H1 (cell line): ENCODE measurements at regions not wholly inside any gene's neighbourhood (a gene's known extent, or its start where the extent isn't known, plus 50 kb on each side); places are given as distances from the start of the nearest gene placed in this dataset.

Experiments used
- CTCF ChIA-PET: fragments of 300-600 bp; sonication (Branson Sonifier 250); formaldehyde crosslinking; loops from one replicate; lab custom pipeline; 2021; ENCODE audit not compliant: partially characterized antibody; lab: Charles Lee
- POLR2A ChIA-PET: fragments of 300-600 bp; sonication (Branson Sonifier 250); formaldehyde crosslinking; loops from one replicate; lab custom pipeline; 2021; ENCODE audit warnings: inconsistent platforms; ENCODE audit not compliant: partially characterized antibody; lab: Charles Lee
- DNase-seq, 2 experiments: peaks; one replicate each; pipeline versions ENCODE4 v3.0.0 to v3.0.0-alpha.2; 2010 to 2022; ENCODE audit warnings: low spot score in 2 of 2, low read depth in 1 of 2, mixed read lengths in 1 of 2
- FAIRE-seq: peaks from 2 replicates; lab custom pipeline; 2011; peaks lifted over from hg19 to GRCh38; lab: Jason Lieb, UNC
- H2AFZ ChIP-seq: 2 replicates; pipeline ENCODE4 v1.8.1; 2012; ENCODE audit warnings: low read length, inconsistent platforms
- H2AK5ac ChIP-seq: 2 replicates; pipeline ENCODE4 v1.6.1; 2013; ENCODE audit warnings: low read depth, low read length
- H2BK120ac ChIP-seq: replicated peaks from 2 replicates; pipeline ENCODE3; 2013; ENCODE audit warnings: low read depth, low read length, inconsistent platforms
- H2BK12ac ChIP-seq: 2 replicates; pipeline ENCODE4 v1.6.1; 2013; ENCODE audit warnings: low read depth, low read length
- H2BK15ac ChIP-seq: 2 replicates; pipeline ENCODE4 v1.6.1; 2013; ENCODE audit warnings: low read length
- H2BK20ac ChIP-seq: 2 replicates; pipeline ENCODE4 v1.6.1; 2013; ENCODE audit warnings: low read length
- H2BK5ac ChIP-seq: 2 replicates; pipeline ENCODE4 v1.6.1; 2013; ENCODE audit warnings: low read depth, low read length
- H3K14ac ChIP-seq: 2 replicates; pipeline ENCODE4 v1.6.1; 2013; ENCODE audit warnings: inconsistent platforms; ENCODE audit not compliant: insufficient read length
- H3K18ac ChIP-seq: 2 replicates; pipeline ENCODE4 v1.6.1; 2013; ENCODE audit warnings: low read length; ENCODE audit errors: extremely low read depth
- H3K23ac ChIP-seq: 2 replicates; pipeline ENCODE4 v1.6.1; 2013; ENCODE audit warnings: inconsistent platforms; ENCODE audit not compliant: insufficient read length
- H3K23me2 ChIP-seq: 2 replicates; pipeline ENCODE4 v1.6.1; 2013; ENCODE audit warnings: low read depth, low read length
- H3K27ac ChIP-seq: 2 replicates; pipeline ENCODE4 v1.6.1; 2011; ENCODE audit warnings: low read depth, low read length, inconsistent platforms
- H3K27me3 ChIP-seq, 4 experiments: replicated peaks in 1 of 4; 1 replicate in 1 of 4; 2 replicates in 3 of 4; pipeline versions ENCODE4 v1.6.1 to v1.8.1; 2011 to 2013; ENCODE audit warnings: low read length in 3 of 4, mild to moderate bottlenecking in 3 of 4, inconsistent platforms in 2 of 4, mixed read lengths in 2 of 4, moderate library complexity in 1 of 4; ENCODE audit not compliant: control insufficient read depth in 3 of 4, insufficient read depth in 3 of 4; ENCODE audit errors: extremely low read depth in 1 of 4
- H3K36me3 ChIP-seq, 4 experiments: 2 replicates each; pipeline versions ENCODE4 v1.6.1 to v1.8.1; 2011 to 2013; ENCODE audit warnings: mild to moderate bottlenecking in 4 of 4, low read length in 3 of 4, moderate library complexity in 2 of 4, control low read depth in 1 of 4, inconsistent platforms in 1 of 4; ENCODE audit not compliant: insufficient read depth in 4 of 4, control insufficient read depth in 2 of 4
- H3K4ac ChIP-seq: replicated peaks from 2 replicates; pipeline ENCODE3; 2013; ENCODE audit warnings: low read length, low read depth, mixed read lengths, inconsistent platforms; ENCODE audit not compliant: insufficient read length
- H3K4me1 ChIP-seq, 4 experiments: replicated peaks in 1 of 4; 1 replicate in 1 of 4; 2 replicates in 3 of 4; pipeline versions ENCODE4 v1.6.1 to v1.8.1; 2011 to 2013; ENCODE audit warnings: low read length in 3 of 4, inconsistent platforms in 2 of 4, mixed read lengths in 1 of 4; ENCODE audit not compliant: insufficient read depth in 4 of 4, control insufficient read depth in 3 of 4
- H3K4me2 ChIP-seq, 2 experiments: 2 replicates each; pipeline versions ENCODE4 v1.6.1 to v1.8.1; 2011 to 2013; ENCODE audit warnings: low read depth in 2 of 2, low read length in 2 of 2, control low read depth in 1 of 2, inconsistent platforms in 1 of 2, mild to moderate bottlenecking in 1 of 2; ENCODE audit not compliant: insufficient read depth in 1 of 2
- H3K4me3 ChIP-seq, 4 experiments: fragments of 200-600, 300-600 bp in 1 of 4; sonication (generic), shearing (Covaris generic), sonication (Bioruptor Twin) in 1 of 4; 2 replicates each; pipeline versions ENCODE4 v1.5.1 to v1.8.1; 2011 to 2016; ENCODE audit warnings: low read length in 4 of 4, low read depth in 3 of 4, control low read depth in 2 of 4, inconsistent platforms in 2 of 4, mild to moderate bottlenecking in 2 of 4, mixed read lengths in 1 of 4, moderate library complexity in 1 of 4; ENCODE audit not compliant: insufficient read depth in 2 of 4; ENCODE audit errors: extremely low read depth in 1 of 4
- H3K56ac ChIP-seq: replicated peaks from 2 replicates; pipeline ENCODE3; 2013; ENCODE audit warnings: low read depth, mild to moderate bottlenecking, mixed read lengths, low read length, inconsistent platforms; ENCODE audit not compliant: insufficient read length
- H3K79me1 ChIP-seq: 2 replicates; pipeline ENCODE4 v1.6.1; 2013; ENCODE audit warnings: low read depth, low read length, control low read depth
- H3K79me2 ChIP-seq, 2 experiments: 2 replicates each; pipeline versions ENCODE4 v1.6.1 to v1.8.1; 2012 to 2013; ENCODE audit warnings: low read length in 2 of 2, mild to moderate bottlenecking in 2 of 2, inconsistent platforms in 1 of 2; ENCODE audit not compliant: insufficient read depth in 2 of 2, control insufficient read depth in 1 of 2
- H3K9ac ChIP-seq, 4 experiments: replicated peaks in 1 of 4; 1 replicate in 1 of 4; 2 replicates in 3 of 4; pipeline versions ENCODE4 v1.6.1 to v1.8.1; 2011 to 2013; ENCODE audit warnings: low read depth in 3 of 4, low read length in 3 of 4, control low read depth in 2 of 4, mild to moderate bottlenecking in 2 of 4, moderate library complexity in 2 of 4, inconsistent platforms in 1 of 4; ENCODE audit errors: extremely low read depth in 1 of 4
- H3K9me3 ChIP-seq, 2 experiments: 2 replicates each; pipeline versions ENCODE4 v1.6.1 to v1.8.1; 2012 to 2013; ENCODE audit warnings: mild to moderate bottlenecking in 2 of 2, moderate library complexity in 2 of 2, control low read depth in 1 of 2, inconsistent platforms in 1 of 2, low read depth in 1 of 2, low read length in 1 of 2, mixed read lengths in 1 of 2; ENCODE audit not compliant: insufficient read depth in 2 of 2
- H4K20me1 ChIP-seq, 2 experiments: replicated peaks in 1 of 2; 2 replicates each; pipeline versions ENCODE3 to v1.8.1; 2011 to 2013; ENCODE audit warnings: inconsistent platforms in 2 of 2, low read length in 2 of 2, mild to moderate bottlenecking in 1 of 2; ENCODE audit not compliant: insufficient read depth in 2 of 2, control insufficient read depth in 1 of 2
- H4K5ac ChIP-seq: 2 replicates; pipeline ENCODE4 v1.6.1; 2013; ENCODE audit warnings: low read length, low read depth, mixed read lengths, inconsistent platforms; ENCODE audit not compliant: insufficient read length
- H4K8ac ChIP-seq: 2 replicates; pipeline ENCODE4 v1.8.0; 2013; ENCODE audit warnings: mild to moderate bottlenecking, moderate library complexity, low read length, inconsistent platforms; ENCODE audit not compliant: insufficient read depth; ENCODE audit errors: extremely low read depth
- H4K91ac ChIP-seq: replicated peaks from 2 replicates; pipeline ENCODE3; 2013; ENCODE audit warnings: low read length, mixed read lengths, inconsistent platforms; ENCODE audit not compliant: insufficient read length
- CREB1 ChIP-seq: IDR thresholded peaks from 2 replicates; pipeline ENCODE4 v1.6.1; 2012; ENCODE audit warnings: inconsistent platforms
- SIX5 ChIP-seq: IDR thresholded peaks from 2 replicates; pipeline ENCODE4 v1.6.1; 2011; ENCODE audit warnings: mild to moderate bottlenecking, low read depth, low read length
- WGBS, 2 experiments: shearing (Covaris generic) in 1 of 2; methylation state at CpG; one replicate each; pipeline versions ENCODE4 v1.1.6 to v1.1.7; 2013 to 2015; ENCODE audit warnings: low lambda C conversion rate in 2 of 2, mixed read lengths in 2 of 2, inconsistent platforms in 1 of 2, low coverage in 1 of 2, missing lambda C conversion rate in 1 of 2; ENCODE audit not compliant: insufficient replicate concordance in 2 of 2, insufficient coverage in 1 of 2, insufficient read length in 1 of 2; ENCODE audit errors: extremely low coverage in 1 of 2, missing lambda C conversion rate in 1 of 2; 5-methylcytosine and 5-hydroxymethylcytosine counted together

GRCh38 chr12:19904819-19905218 is 463.5 kb upstream of the PDE3A start:
- no peak overlapping the region for H2BK20ac ChIP-seq
- no peak overlapping the region; a peak in 1 of 7 replicates for H3K9ac ChIP-seq

More at GRCh38 chr12:19904819-19905218, 463.5 kb upstream of the PDE3A start:
- no peak overlapping the region for H4K8ac ChIP-seq
- H3K4ac ChIP-seq: no peak overlapping the region
- H3K79me2 ChIP-seq: no peaks in the 10 kb centered on the region
- no peaks in the 10 kb centered on the region for H3K23me2 ChIP-seq
- H3K36me3 ChIP-seq: no peaks in the 10 kb centered on the region
- H3K4me2 ChIP-seq: no peak overlapping the region
- POLR2A ChIA-PET: no interaction called here
- H3K27ac ChIP-seq: no peak overlapping the region
- CTCF ChIA-PET: interaction anchor here (0.7 to 2.5 kb wide), 3 partner anchors 8 to 314 kb away, joined by 3 to 11 read pairs (median 3); no protein-coding TSS in a partner anchor
- H2AK5ac ChIP-seq: no peak overlapping the region
- FAIRE-seq (no peak), DNase-seq (no peak)
- H4K91ac ChIP-seq: no peak overlapping the region
- no peaks in the 10 kb centered on the region; a peak in 1 of 7 replicates for H3K27me3 ChIP-seq
- H3K4me1 ChIP-seq: no peaks in the 10 kb centered on the region
- H3K56ac ChIP-seq: no peak overlapping the region
- WGBS, 2 experiments: 63% methylated on average over 1 of the region's 1 CpG; no CpG with 5 or more reads in 1 of the 2 experiments
- H3K9me3 ChIP-seq: no peaks in the 10 kb centered on the region
- no peak overlapping the region for H3K18ac ChIP-seq
- H4K20me1 ChIP-seq: no peaks in the 10 kb centered on the region
- no peak overlapping the region for H2BK12ac ChIP-seq
- H2AFZ ChIP-seq: no peak overlapping the region
- H2BK5ac ChIP-seq: no peak overlapping the region
- H3K23ac ChIP-seq: no peak overlapping the region
- H2BK120ac ChIP-seq: no peak overlapping the region
- H2BK15ac ChIP-seq: no peak overlapping the region
- H3K4me3 ChIP-seq: no peak overlapping the region
- TF ChIP-seq SIX5 (no peak), CREB1 (no peak)
- H3K79me1 ChIP-seq: no peaks in the 10 kb centered on the region
- H4K5ac ChIP-seq: no peak overlapping the region
- no peak overlapping the region for H3K14ac ChIP-seq
